ENCODE measurements at regions not wholly inside any gene's neighbourhood (a gene's known extent, or its start where the extent isn't known, plus 50 kb on each side); places are given as distances from the start of the nearest gene placed in this dataset.

DNA sequence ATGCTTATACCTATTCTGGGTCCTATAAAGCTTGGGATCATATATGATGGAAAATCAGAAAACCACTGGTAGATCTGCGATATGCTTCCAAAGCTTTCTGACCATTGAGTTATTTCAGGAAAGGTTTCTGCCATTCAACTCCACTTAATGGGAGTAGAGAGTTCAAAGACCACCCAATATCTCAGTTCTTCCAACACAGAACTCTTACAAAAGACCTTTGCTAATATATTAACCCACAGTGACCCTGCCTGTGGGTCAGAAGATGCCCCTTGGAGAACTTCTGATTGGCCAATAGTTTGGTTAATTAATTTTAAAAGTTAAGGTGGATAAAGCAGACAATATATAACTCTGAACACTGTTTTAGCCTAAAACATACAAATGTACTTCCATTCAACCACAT, 213.0 kb downstream of the IPO8 start:
- no peak for TF ChIP-seq CTCF (conservative IDR thresholded peaks at IDR 0.05; ENCODE audit: low read length)
- no peak for TF ChIP-seq EZH2phosphoT487 (IDR thresholded peaks at IDR 0.05; ENCODE audit: borderline replicate concordance)

Measured in Loucy (cell line).